HG03064 (cell line): ENCODE measurements at regions not wholly inside any gene's neighbourhood (a gene's known extent, or its start where the extent isn't known, plus 50 kb on each side); places are given as distances from the start of the nearest gene placed in this dataset.

ENCODE experiments used
- ATAC-seq: cut with Tn5 transposase; IDR thresholded peaks from one replicate; pipeline ENCODE4 v1.9.1; 2021; ENCODE audit warnings: low read depth; ENCODE audit not compliant: unreplicated experiment

DNA sequence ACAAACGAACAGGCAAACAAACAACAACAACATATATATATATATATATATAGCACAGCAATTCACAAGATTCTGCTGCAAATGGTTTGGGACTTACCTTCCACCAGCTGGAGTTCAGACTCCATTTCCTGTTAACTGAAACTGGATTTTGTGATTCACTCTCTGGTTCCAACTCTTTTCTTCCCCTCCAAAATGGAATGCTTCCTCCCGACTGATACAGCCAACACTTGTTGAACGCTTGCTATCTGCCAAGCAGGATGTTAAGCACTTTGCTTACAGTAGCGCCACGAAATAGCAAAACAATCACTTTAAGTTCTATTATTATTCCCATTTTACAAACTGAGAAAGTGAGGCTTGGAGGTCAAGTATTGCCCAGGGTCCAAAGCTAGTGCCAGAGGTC is 116.0 kb upstream of the TMEM132C start:
- ATAC-seq, result no peak

DNA sequence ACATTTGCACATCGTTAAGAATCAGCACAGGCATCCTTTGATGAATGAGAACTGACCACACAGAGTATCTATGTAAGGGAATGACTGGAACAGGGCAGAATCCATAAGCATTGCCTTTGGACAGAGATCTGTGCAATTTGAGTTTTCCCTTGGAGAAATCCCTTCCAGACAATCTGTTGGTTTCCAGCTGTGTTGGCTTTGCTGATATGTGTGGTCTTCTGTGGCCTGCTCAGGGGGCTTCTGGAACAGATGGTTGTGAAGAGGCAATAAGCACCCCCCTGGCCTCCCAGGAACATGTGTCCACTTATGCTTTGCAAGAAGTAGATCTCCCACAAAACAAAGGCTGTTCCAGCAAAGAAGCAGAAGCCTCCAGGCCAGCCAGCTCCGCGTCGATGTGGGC is 111.4 kb upstream of the TMEM132C start:
- no peak for ATAC-seq

DNA sequence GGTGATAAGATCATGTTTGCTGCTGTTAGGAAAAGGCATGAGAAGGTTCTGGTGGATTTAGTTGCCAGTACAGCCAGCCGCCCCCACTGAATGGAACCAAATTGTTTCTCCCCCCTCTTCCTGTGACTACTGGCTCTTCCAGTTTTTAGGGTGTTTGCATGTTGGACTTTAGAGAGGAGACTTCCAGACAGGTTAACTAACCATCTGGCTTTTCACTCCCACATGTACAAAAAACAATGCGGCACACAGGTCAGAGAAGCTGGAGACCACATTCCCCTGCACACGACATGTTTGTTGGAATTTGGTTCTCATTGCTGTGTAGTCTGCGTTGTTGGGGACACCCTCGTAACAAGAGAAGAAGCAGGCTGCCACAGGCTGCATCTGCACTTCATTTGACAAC is 103.9 kb upstream of the TMEM132C start:
- no peak for ATAC-seq

DNA sequence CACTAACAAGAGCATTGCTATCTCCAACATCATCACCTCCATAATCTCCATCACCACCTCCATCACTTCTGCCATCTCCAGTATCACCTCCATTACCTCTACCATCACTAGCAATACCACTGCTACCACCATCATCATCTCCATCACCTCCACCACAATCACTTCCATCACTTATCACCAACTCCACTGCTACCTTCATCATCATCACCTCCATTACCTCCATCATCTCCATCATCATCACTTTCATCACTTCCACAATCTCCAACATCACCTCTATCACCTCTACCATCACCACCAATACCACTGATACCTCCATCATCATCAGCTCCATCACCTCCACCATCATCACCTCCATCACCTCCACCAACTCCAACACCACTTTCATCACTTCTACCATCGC is 102.4 kb upstream of the TMEM132C start:
- no peak for ATAC-seq

DNA sequence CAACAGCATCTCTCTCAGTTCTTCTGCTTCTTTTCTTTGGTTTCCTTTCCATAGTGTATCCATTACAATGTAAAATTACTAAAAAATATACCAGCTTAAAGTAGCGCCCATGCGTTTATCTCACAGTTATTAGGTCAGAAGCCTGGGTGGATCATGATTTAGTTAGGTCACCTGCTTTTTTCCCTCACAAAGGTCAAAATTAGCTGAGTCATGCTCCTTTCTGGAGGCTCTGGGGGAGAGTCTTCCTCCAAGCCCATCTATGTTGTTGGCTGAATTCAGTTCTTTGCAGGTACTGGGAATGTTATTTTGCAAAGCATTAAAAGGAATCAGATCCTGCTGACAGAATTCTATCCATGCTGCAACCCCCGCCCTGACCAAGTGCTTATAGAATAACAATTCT is 101.6 kb upstream of the TMEM132C start:
- ATAC-seq, result no peak

DNA sequence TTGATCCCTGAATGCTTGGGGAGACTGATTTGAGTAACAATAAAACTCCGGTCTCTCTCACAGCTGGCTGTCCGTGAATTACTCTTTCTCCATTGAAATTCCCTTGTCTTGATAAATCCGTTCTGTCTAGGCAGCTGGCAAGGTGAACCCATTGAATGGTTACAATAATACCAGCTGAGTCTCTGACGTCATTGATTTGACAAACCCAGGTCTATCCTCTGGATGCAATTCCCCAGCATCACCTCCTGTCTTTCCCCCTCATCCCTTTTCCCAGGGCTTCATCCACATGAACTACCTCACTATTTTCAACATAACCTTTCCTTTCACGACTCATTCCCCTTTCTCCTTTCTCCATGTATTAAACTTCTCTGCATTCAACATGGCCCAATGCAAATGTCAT is 98.7 kb upstream of the TMEM132C start:
- no peak for ATAC-seq

DNA sequence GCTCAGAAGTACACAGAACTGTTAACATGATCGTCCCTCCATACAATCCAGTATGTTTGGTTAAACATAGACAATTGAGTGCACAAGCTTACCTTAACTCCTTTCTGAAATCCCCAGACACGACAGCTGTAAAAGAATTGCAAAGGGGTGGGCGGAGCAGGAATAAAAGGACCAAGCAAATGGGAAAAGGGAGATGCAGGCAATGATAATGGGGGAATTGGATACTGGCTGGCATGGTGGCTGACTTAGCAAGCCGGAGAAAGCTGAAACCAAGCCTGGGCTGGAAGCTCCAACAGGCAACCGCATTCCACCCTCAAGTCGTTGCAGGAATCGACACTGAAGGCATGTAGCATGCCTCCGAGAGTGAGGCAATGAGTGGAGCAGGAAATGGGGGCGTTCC is 96.8 kb upstream of the TMEM132C start:
- no peak for ATAC-seq

DNA sequence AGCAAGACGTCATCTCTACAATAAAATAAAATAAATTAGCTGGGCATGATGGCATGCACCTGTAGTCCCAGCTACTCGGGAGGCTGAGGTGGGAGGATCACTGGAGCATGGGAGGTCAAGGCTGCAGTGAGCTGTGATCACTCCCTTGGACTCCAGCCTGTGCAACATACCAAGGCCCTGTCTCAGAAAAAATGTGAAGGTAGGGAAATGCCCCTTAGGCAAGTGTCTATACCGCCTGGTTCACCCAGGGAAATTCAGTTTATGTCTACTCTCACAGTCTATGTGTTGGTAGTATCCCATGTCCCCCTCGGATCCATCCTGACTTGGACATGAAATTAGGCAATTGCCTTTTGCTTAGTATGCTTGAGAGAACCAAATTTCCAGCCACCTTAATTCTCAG is 88.4 kb upstream of the TMEM132C start:
- no peak for ATAC-seq

DNA sequence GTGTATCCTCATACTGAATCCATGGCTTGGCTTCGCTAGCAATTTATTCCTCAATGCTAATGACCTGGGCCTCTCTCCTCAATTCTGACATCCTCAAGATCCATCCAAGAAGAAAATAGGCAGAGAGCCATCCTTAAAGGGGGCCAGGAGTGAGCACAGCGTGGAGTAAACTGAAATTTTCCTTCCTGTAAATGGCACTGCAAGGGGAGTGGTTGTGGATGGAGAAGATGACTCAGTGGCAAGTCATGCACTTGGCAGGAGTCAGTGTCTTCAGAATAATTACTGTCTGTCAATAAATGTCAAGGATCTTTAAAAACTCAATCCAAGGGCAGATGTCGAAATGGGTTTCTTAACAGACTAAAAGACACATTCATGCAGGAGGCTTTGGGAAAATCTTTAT is 88.0 kb upstream of the TMEM132C start:
- ATAC-seq, result no peak

DNA sequence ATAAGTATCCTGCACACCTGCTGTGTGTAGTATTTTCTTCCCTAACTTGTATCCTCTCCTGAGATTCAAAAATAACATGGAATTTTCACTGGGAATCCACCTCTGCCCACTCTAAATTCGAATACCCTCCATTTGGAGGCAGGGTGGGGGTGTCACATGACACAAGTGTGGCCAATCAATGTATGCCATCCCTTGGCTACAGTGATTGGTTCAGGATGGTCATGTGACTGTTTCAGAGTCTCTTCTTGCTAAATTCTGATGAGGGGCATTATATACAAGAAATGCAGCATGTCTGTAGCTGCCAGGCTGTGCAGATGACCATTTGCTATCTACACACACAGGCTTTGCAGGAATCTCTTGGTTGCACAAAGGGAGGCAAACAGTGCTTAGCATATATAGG is 86.8 kb upstream of the TMEM132C start:
- no peak for ATAC-seq

DNA sequence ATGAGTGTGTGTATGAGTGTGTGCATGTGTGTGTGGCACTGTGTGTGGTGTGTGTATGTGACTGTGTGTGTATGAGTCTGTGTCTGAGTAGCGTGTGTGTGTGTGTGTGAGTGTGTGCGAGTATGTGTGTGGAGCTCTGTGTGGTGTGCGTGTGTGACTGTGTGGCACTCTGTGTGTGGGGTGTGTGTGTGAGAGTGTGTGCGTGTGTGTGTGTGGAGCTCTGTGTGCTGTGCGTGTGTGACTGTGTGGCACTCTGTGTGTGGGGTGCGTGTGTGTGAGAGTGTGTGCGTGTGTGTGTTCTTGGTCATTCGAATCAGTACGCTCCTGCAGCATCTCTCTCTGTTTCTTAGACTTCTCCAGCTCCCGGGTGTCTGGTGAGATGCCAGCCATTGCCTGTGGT is 76.9 kb upstream of the TMEM132C start:
- ATAC-seq, result no peak

DNA sequence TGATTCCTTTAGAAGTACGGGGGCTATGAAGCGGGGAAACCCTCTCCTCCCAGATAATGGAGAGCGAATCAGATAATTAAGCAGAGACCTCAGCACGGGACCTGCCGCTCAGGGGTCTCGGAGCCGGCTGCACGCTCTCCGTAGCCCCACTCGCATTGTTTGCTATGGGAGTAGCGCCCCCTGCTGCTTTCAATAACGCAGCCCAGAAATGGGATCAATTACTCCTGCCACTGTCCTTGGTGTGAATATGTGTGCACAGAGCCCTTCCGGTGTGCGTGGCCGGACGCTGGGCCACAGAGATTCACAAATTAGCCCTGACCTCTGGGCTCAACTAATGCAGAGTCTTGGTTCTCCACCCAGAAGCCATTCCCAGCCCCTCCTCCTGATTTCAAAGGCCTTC is 76.4 kb upstream of the TMEM132C start:
- no peak for ATAC-seq

DNA sequence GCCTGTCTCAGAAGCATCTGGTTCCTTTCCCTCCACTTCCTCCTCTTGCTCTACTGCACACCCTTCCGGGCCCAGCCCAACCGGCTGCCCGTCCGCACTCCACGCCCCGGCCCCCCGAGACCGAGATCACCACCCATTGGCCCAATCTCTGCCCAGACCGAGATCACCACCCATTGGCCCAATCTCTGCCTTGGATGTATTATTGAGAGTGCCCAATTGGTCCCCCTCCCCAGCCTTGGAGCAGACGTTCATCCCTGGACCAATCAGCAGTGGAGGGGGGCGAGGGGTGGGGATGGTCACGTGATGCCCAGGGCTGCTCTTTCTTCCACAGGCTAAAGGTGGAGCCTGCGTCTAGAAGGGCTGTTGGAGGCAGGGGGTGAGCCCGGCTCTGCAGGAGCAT is 75.6 kb upstream of the TMEM132C start:
- no peak for ATAC-seq

DNA sequence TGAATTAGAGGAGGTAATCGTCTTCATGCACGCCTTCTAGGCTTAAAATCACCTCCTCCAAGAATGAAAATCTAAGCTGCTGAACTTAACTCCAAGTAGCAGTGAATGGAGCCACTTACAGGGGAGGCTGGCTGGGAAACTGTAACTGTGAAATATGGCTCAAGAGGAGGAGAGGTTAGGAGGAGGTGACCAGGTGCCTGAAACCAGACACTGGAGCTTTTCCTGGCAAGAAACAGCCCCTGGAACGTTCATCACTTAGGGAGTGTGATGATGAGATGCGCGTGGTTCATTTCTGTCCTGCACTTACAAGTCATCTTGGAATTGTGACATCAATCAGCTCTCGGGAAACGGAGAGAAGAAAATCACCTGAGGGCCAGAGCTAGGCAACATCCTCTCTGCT is 62.3 kb upstream of the TMEM132C start:
- ATAC-seq, result no peak

DNA sequence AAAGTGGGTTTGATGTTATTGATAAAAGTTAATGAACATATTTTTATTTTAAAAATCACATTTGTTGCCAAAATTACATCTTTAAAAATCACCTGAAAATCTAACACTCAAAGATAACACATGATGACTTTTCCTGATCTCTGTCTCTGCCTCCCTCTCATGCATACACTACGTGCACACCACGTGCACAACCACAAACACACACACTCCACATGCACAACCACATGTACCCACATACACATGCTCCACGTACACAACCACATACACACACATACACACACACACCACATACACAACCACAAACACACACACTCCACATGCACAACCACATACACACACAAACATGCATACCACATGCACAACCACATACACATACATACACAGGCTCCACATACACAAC is 61.8 kb upstream of the TMEM132C start:
- no peak for ATAC-seq

DNA sequence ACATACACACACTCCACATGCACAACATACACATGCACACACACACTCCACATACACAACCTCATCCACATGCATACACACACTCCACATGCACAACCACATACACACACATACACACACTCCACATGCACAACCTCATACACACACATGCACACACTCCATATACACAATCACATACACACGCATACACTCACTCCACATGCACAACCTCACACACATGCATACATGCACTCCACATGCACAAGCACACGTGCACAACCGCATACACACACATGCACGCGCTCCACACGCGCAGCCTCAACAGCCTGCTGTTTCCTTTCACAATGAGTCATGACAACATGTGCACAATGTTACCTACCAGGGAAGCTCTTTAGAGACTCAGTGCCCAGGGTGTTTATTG is 61.2 kb upstream of the TMEM132C start:
- no peak for ATAC-seq
